OCI-LY1 (cell line): ENCODE measurements at regions not wholly inside any gene's neighbourhood (a gene's known extent, or its start where the extent isn't known, plus 50 kb on each side); places are given as distances from the start of the nearest gene placed in this dataset.
"Not testable (repeated sequence)": the region's sequence is repeated elsewhere in the genome, so short reads cannot be mapped to it uniquely, and the experiment has no call there.

Experiments used
- H2AFZ ChIP-seq: fragments of 200-600 bp; sonication (generic), shearing (Covaris generic); 2 replicates; pipeline ENCODE4 v1.6.0; 2014; ENCODE audit warnings: antibody characterized with exemption, mild to moderate bottlenecking, low read length
- H3F3A ChIP-seq: fragments of 200-600 bp; sonication (generic), shearing (Covaris generic); 2 replicates; pipeline ENCODE4 v1.6.0; 2014; ENCODE audit warnings: mild to moderate bottlenecking, antibody characterized with exemption, low read length, moderate library complexity; ENCODE audit not compliant: insufficient read depth
- H3K27ac ChIP-seq: fragments of 200-600 bp; sonication (generic); 2 replicates; pipeline ENCODE4 v1.5.1; 2014; ENCODE audit warnings: low read length, mixed run types, mild to moderate bottlenecking, low read depth; ENCODE audit not compliant: poor library complexity, severe bottlenecking
- H3K27me3 ChIP-seq: fragments of 200-600 bp; sonication (generic); 2 replicates; pipeline ENCODE4 v1.6.0; 2014; ENCODE audit warnings: antibody characterized with exemption, mild to moderate bottlenecking, low read length, moderate library complexity; ENCODE audit not compliant: insufficient read depth
- H3K36me3 ChIP-seq: fragments of 200-600 bp; sonication (generic); 2 replicates; pipeline ENCODE4 v1.6.1; 2014; ENCODE audit warnings: mild to moderate bottlenecking, antibody characterized with exemption, low read length, moderate library complexity, mixed read lengths; ENCODE audit not compliant: insufficient read depth
- H3K4me1 ChIP-seq: fragments of 200-600 bp; sonication (generic); 2 replicates; pipeline ENCODE4 v1.5.1; 2014; ENCODE audit warnings: mild to moderate bottlenecking, low read length, moderate library complexity; ENCODE audit not compliant: insufficient read depth, severe bottlenecking
- H3K4me2 ChIP-seq: fragments of 200-600 bp; sonication (generic), shearing (Covaris generic); 2 replicates; pipeline ENCODE4 v1.6.1; 2014; ENCODE audit warnings: low read length
- H3K4me3 ChIP-seq: fragments of 200-600 bp; sonication (generic); 2 replicates; pipeline ENCODE4 v1.5.1; 2014; ENCODE audit warnings: low read length, low read depth, mild to moderate bottlenecking, mixed read lengths; ENCODE audit not compliant: poor library complexity, severe bottlenecking
- H3K79me2 ChIP-seq: fragments of 200-600 bp; shearing (Covaris generic); 2 replicates; pipeline ENCODE4 v1.6.1; 2016; ENCODE audit warnings: mixed run types, low read length, mixed read lengths; ENCODE audit not compliant: insufficient read depth
- H3K9ac ChIP-seq: fragments of 200-600 bp; sonication (generic), shearing (Covaris generic); 2 replicates; pipeline ENCODE4 v1.6.1; 2014; ENCODE audit warnings: mild to moderate bottlenecking, low read length, mixed read lengths
- H3K9me2 ChIP-seq: fragments of 200-600 bp; sonication (generic), shearing (Covaris generic); 2 replicates; pipeline ENCODE4 v1.6.1; 2014; ENCODE audit warnings: low read depth, mild to moderate bottlenecking, low read length, mixed read lengths
- H3K9me3 ChIP-seq: fragments of 200-600 bp; shearing (Covaris generic); 2 replicates; pipeline ENCODE4 v1.6.1; 2014; ENCODE audit warnings: low read length, mixed read lengths
- H4K20me1 ChIP-seq: fragments of 200-600 bp; sonication (generic), shearing (Covaris generic); 2 replicates; pipeline ENCODE4 v1.6.0; 2016; ENCODE audit warnings: mild to moderate bottlenecking, low read length; ENCODE audit not compliant: insufficient read depth
- CTCF ChIP-seq: fragments of 200-600 bp; sonication (generic), shearing (Covaris generic); IDR thresholded peaks from 2 replicates; pipeline ENCODE4 v1.5.1; 2017; ENCODE audit warnings: mild to moderate bottlenecking, antibody characterized with exemption, low read length, moderate library complexity, mixed read lengths
- EZH2 ChIP-seq: fragments of 200-600 bp; sonication (generic), shearing (Covaris generic); IDR thresholded peaks from 2 replicates; pipeline ENCODE4 v1.8.0; 2017; ENCODE audit warnings: borderline replicate concordance, mixed run types, mild to moderate bottlenecking, antibody characterized with exemption, low read length, moderate library complexity, mixed read lengths

GRCh38 chr1:192892934-192893333 is 84.1 kb downstream of the RGS2 start:
- H3K79me2 ChIP-seq: no peaks in the 10 kb centered on the region
- no peak overlapping the region for H3K9ac ChIP-seq
- no peaks in the 10 kb centered on the region for H3K36me3 ChIP-seq
- H3K27me3 ChIP-seq: no peaks in the 10 kb centered on the region; the same call in 1 of the 2 replicates
- no peaks in the 10 kb centered on the region for H3F3A ChIP-seq
- H3K4me2 ChIP-seq: no peak overlapping the region
- TF ChIP-seq CTCF (no peak), EZH2 (no peak)
- H3K27ac ChIP-seq: no peak overlapping the region
- H4K20me1 ChIP-seq: no peaks in the 10 kb centered on the region
- no peak overlapping the region for H3K4me3 ChIP-seq
- no peaks in the 10 kb centered on the region for H3K4me1 ChIP-seq
- no peak overlapping the region for H2AFZ ChIP-seq
- no peaks in the 10 kb centered on the region for H3K9me2 ChIP-seq
- no peaks in the 10 kb centered on the region for H3K9me3 ChIP-seq

- H3K36me3 ChIP-seq, H3K4me3 ChIP-seq: not testable (repeated sequence)
These were observed 86.6 kb downstream of the RGS2 start for GRCh38 chr1:192895487-192895886.

GRCh38 chr1:192896376-192896775 is 87.5 kb downstream of the RGS2 start:
- Histone ChIP-seq H3K4me3 (no peak overlapping the region), H4K20me1 (no peaks in the 10 kb centered on the region)
- TF ChIP-seq EZH2 (no peak), CTCF (no peak)

More at GRCh38 chr1:192895487-192895886, 86.6 kb downstream of the RGS2 start:
- not testable (repeated sequence) for H3F3A ChIP-seq, H3K9me3 ChIP-seq, H3K27ac ChIP-seq, H3K9ac ChIP-seq, H2AFZ ChIP-seq, H3K4me1 ChIP-seq, H3K27me3 ChIP-seq, H4K20me1 ChIP-seq, H3K9me2 ChIP-seq, H3K79me2 ChIP-seq, H3K4me2 ChIP-seq

GRCh38 chr1:192901500-192901899 is 92.7 kb downstream of the RGS2 start:
- H3K79me2 ChIP-seq: no peaks in the 10 kb centered on the region
- peaks cover 4% of the 10 kb centered on the region for H3K4me1 ChIP-seq
- no peaks in the 10 kb centered on the region for H3K27me3 ChIP-seq
- H4K20me1 ChIP-seq: no peaks in the 10 kb centered on the region
- no peaks in the 10 kb centered on the region for H3K9me3 ChIP-seq
- no peak overlapping the region for H3K4me3 ChIP-seq
- no peak overlapping the region for H2AFZ ChIP-seq
- H3F3A ChIP-seq: no peaks in the 10 kb centered on the region; the same call in 1 of the 2 replicates
- H3K9ac ChIP-seq: no peak overlapping the region
- no peak overlapping the region for H3K4me2 ChIP-seq
- no peaks in the 10 kb centered on the region for H3K9me2 ChIP-seq
- no peaks in the 10 kb centered on the region for H3K36me3 ChIP-seq
- no peak overlapping the region for H3K27ac ChIP-seq
- TF ChIP-seq CTCF (no peak), EZH2 (no peak)

More at GRCh38 chr1:192896376-192896775, 87.5 kb downstream of the RGS2 start:
- no peak overlapping the region for H3K4me2 ChIP-seq
- no peak overlapping the region for H2AFZ ChIP-seq
- no peaks in the 10 kb centered on the region for H3K9me3 ChIP-seq
- H3K9ac ChIP-seq: no peak overlapping the region
- no peaks in the 10 kb centered on the region for H3K4me1 ChIP-seq
- no peaks in the 10 kb centered on the region for H3K9me2 ChIP-seq
- H3K27me3 ChIP-seq: no peaks in the 10 kb centered on the region
- no peaks in the 10 kb centered on the region for H3K79me2 ChIP-seq
- no peaks in the 10 kb centered on the region for H3F3A ChIP-seq
- H3K27ac ChIP-seq: no peak overlapping the region
- no peaks in the 10 kb centered on the region for H3K36me3 ChIP-seq
